T-helper 17 cell (primary cell): ENCODE measurements at regions not wholly inside any gene's neighbourhood (a gene's known extent, or its start where the extent isn't known, plus 50 kb on each side); places are given as distances from the start of the nearest gene placed in this dataset.
"Not testable (repeated sequence)": the region's sequence is repeated elsewhere in the genome, so short reads cannot be mapped to it uniquely, and the experiment has no call there.

ENCODE experiments used
- ATAC-seq: fragments of 150-1000 bp; cut with Tn5 transposase; 2 replicates; pipeline ENCODE4 v1.10.0; 2021; ENCODE audit warnings: mild to moderate bottlenecking, moderate library complexity
- DNase-seq, 3 donors: peaks; one replicate each; pipeline versions ENCODE4 v3.0.0 to v3.0.0-alpha.2; 2020 to 2021
- H3K9me3 ChIP-seq: one replicate; pipeline ENCODE4 v1.7.0; 2013; ENCODE audit warnings: low read length, mild to moderate bottlenecking; ENCODE audit not compliant: control insufficient read depth, poor library complexity, severe bottlenecking
- H3K27ac Mint-ChIP-seq: one replicate; pipeline ENCODE4 v1.8.0; 2022; ENCODE audit warnings: mild to moderate bottlenecking, moderate library complexity, mixed read lengths
- H3K27me3 Mint-ChIP-seq: one replicate; pipeline ENCODE4 v1.8.0; 2022; ENCODE audit warnings: mixed read lengths
- H3K36me3 Mint-ChIP-seq: one replicate; pipeline ENCODE4 v1.8.0; 2022; ENCODE audit warnings: low read depth, mixed read lengths
- H3K4me1 Mint-ChIP-seq: one replicate; pipeline ENCODE4 v1.8.0; 2022; ENCODE audit warnings: mild to moderate bottlenecking, mixed read lengths
- H3K4me3 Mint-ChIP-seq: one replicate; pipeline ENCODE4 v1.8.0; 2022; ENCODE audit warnings: mild to moderate bottlenecking, moderate library complexity, mixed read lengths

DNA sequence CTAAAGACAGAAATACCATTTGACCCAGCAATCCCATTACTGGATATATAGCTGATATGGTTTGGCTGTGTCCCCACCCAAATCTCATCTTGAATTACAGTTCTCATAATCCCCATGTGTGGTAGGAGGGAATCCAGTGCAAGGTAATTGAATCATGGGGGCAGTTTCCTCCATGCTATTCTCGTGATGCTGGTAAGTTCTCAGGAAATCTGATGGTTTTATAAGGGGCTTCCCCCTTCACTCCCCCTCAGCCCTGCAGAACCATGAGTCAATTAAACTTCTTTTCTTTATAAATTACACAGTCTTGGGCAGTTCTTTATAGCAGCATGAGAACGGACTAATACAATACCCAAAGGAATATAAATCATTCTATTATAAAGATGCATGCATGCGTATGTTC, 184.6 kb upstream of the NR3C1 start:
- H3K9me3 ChIP-seq, H3K36me3 Mint-ChIP-seq, H3K4me3 Mint-ChIP-seq, ATAC-seq, H3K4me1 Mint-ChIP-seq, H3K27me3 Mint-ChIP-seq, H3K27ac Mint-ChIP-seq, DNase-seq: not testable (repeated sequence)

DNA sequence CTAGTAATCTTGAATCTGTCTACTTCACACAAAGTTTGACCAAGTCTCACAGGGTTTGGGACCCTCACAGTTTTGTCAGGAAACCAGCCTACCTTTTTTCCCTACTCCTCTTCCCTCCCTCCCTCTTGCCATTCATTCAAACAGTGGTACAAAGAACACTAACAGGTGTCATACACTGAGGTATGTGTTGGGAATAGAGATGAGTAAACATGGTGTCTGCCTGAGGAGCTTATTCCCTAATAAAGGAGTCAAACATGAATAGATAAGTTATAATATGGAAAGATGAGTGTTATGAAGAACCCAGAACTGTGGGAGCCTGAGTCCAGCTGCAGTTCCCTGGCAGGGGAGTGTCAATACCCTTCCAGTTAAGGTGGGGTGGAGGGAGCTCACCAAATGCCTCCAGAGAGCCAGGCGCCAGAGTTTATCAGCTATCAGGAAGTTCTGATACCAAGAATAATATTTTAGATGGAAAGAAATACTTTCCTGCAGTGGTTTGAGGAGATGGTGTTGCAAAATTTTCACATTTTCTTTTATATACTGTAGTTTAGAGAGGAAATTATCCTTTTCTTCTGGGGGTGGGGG, 183.4 kb upstream of the NR3C1 start:
- no peak for ATAC-seq

DNA sequence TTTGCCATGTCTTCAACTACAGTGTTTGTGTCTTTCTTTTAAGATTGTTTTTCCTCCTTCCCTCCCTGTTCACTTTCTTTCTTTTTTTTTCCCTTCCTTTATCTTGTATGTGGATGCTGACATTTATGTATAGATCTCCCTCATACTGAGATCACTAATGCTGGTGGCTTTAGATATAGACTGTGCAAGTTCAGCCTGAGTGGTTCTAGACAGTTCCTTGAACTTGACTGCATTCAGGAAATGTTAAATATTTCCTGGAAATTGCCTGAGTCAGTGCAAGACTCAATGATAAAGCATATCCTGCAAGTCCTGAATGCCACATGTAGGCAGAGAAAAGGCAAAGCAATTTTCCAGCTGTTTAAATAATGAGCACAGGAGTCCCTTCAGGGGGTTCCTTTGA, 182.5 kb upstream of the NR3C1 start:
- Mint-ChIP-seq H3K4me3 (no peak overlapping the region), H3K4me1 (peaks cover 8% of the 10 kb centered on the region), H3K27me3 (peaks cover 4% of the 10 kb centered on the region), H3K27ac (no peak overlapping the region), H3K36me3 (no peaks in the 10 kb centered on the region)
- no peak for ATAC-seq
- no peaks in the 10 kb centered on the region for H3K9me3 ChIP-seq
- DNase-seq, result no peak

More for the DNA sequence above, 183.4 kb upstream of the NR3C1 start:
- Mint-ChIP-seq H3K4me1 (peaks cover 8% of the 10 kb centered on the region), H3K27me3 (peaks cover 4% of the 10 kb centered on the region), H3K4me3 (no peak overlapping the region), H3K27ac (no peak overlapping the region), H3K36me3 (no peaks in the 10 kb centered on the region)
- no peaks in the 10 kb centered on the region for H3K9me3 ChIP-seq
- no peak for DNase-seq

DNA sequence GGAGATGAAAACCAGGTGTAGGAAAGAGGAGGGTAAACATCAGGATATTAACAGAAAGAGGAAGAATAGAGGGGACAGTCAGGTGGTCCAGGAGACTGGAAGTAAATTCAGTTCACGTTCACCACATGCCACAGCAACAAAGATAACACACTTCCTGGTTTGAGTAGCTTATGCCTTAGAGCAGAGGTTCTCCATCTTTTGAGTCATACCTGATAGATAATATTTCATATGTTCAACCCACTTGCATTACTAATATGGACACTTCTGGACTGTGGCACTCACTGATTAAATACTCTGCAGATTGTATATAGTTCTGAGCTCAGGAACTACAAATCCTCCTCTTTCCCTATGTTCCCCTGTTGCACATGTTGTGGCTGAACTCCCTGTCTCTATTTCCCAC, 179.9 kb upstream of the NR3C1 start:
- H3K36me3 Mint-ChIP-seq, result no peaks in the 10 kb centered on the region
- H3K27ac Mint-ChIP-seq, result no peak overlapping the region
- peaks cover 8% of the 10 kb centered on the region for H3K4me1 Mint-ChIP-seq
- H3K27me3 Mint-ChIP-seq, result peaks cover 4% of the 10 kb centered on the region
- no peaks in the 10 kb centered on the region for H3K9me3 ChIP-seq
- H3K4me3 Mint-ChIP-seq, result no peak overlapping the region
- no peak for ATAC-seq
- DNase-seq, result no peak

- peaks cover 8% of the 10 kb centered on the region for H3K4me1 Mint-ChIP-seq
- H3K36me3 Mint-ChIP-seq, result no peaks in the 10 kb centered on the region
- H3K27ac Mint-ChIP-seq, result no peak overlapping the region
- no peak for ATAC-seq
- no peak for DNase-seq
- H3K4me3 Mint-ChIP-seq, result no peak overlapping the region
- peaks cover 3% of the 10 kb centered on the region for H3K27me3 Mint-ChIP-seq
- H3K9me3 ChIP-seq, result no peaks in the 10 kb centered on the region
These were observed 179.4 kb upstream of the NR3C1 start for GRCh38 chr5:143582869-143583268.

GRCh38 chr5:143582176-143582575, 178.7 kb upstream of the NR3C1 start:
- Mint-ChIP-seq H3K27me3 (no peaks in the 10 kb centered on the region), H3K36me3 (no peaks in the 10 kb centered on the region), H3K4me1 (peaks cover 8% of the 10 kb centered on the region), H3K4me3 (no peak overlapping the region), H3K27ac (no peak overlapping the region)
- DNase-seq (no peak), ATAC-seq (no peak)
- H3K9me3 ChIP-seq, result no peaks in the 10 kb centered on the region

DNA sequence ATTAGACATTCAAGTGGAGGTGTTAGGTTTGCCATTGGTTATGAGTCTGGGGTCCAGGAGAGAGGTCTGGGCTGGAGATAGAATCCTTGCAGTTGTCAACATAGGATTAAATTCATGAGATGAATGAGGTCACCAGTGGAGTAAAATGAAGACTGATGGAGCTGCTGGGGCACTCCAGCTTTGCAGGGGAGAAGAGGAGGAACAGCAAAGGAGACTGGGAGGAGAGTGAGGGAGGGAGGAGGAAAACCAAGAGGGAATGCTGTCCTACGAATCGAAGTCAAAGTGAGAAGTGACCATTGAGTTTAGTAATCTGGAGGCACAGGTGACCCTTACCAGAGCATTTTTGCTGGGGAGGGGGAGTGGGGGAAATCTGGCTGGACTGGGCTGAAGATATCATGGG, 178.2 kb upstream of the NR3C1 start:
- peaks cover 8% of the 10 kb centered on the region for H3K4me1 Mint-ChIP-seq
- DNase-seq (no peak), ATAC-seq (no peak)
- no peak overlapping the region for H3K27ac Mint-ChIP-seq
- no peak overlapping the region for H3K4me3 Mint-ChIP-seq
- H3K27me3 Mint-ChIP-seq, result no peaks in the 10 kb centered on the region
- no peaks in the 10 kb centered on the region for H3K36me3 Mint-ChIP-seq
- H3K9me3 ChIP-seq, result no peaks in the 10 kb centered on the region

DNA sequence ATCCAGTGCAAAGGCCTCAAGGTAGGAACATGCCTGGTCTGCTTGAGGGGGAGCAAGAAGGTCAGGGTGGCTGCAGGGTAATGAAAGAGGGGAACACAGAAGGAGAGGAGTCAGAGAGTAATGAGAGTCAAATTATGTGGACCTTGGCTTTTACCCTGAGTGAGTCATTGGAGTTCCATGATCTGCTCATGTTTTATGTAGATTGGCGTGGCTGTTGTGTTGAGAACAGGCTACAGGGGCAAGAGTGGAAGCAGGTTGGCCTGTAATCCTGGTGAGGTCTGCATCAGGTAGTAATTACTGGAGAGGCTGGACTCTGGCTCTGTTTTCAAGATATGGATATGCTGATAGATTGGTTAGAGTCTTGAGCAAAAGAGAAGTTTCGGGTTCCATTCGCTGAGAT, 177.7 kb upstream of the NR3C1 start:
- H3K27me3 Mint-ChIP-seq, result no peaks in the 10 kb centered on the region
- H3K27ac Mint-ChIP-seq, result no peak overlapping the region
- peaks cover 7% of the 10 kb centered on the region for H3K4me1 Mint-ChIP-seq
- H3K9me3 ChIP-seq, result no peaks in the 10 kb centered on the region
- no peak for ATAC-seq
- no peaks in the 10 kb centered on the region for H3K36me3 Mint-ChIP-seq
- H3K4me3 Mint-ChIP-seq, result no peak overlapping the region
- no peak for DNase-seq

DNA sequence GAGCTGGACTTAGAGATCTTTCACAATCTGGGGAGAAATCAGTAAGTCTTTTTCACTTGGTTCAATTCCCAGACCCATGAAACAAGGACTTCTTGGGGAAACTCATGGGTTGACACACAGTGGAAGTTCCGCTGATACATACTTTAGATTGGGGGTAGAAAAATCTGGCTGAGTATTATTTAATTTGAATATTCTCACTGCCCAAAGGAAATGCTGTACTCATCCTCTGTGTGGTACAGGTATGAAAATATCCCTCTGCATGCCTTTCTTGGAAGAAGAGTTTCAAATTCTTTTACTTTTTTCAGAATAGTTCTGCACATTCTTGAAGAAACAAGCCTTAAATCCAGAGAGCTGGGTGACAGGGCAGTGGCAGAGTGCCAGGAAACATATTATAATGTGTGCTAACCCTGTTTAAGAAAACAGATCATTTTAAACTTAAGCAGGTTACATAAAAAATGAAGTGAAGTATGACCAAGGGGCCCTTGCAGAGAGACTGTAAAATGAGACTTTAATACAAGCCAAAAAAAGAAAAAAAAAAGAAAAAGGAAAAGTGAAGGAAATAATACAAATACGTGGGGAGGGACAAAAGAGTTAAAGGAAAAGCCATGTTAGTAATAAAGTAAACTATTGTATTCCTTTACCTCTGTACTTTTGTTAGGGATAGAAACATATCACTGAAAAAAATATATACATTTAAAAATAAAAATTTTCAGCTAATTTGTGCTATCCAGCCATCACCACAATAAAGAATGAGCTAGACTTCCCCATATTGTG, 173.4 kb upstream of the NR3C1 start:
- Mint-ChIP-seq H3K27ac (no peak overlapping the region), H3K4me1 (peaks cover under 1% of the 10 kb centered on the region), H3K4me3 (no peak overlapping the region), H3K36me3 (no peaks in the 10 kb centered on the region), H3K27me3 (no peaks in the 10 kb centered on the region)
- DNase-seq (no peak), ATAC-seq (no peak)
- no peaks in the 10 kb centered on the region for H3K9me3 ChIP-seq

GRCh38 chr5:143575286-143575685, 171.8 kb upstream of the NR3C1 start:
- Mint-ChIP-seq H3K27me3 (peaks cover 7% of the 10 kb centered on the region), H3K27ac (no peak overlapping the region), H3K36me3 (no peaks in the 10 kb centered on the region), H3K4me3 (no peak overlapping the region), H3K4me1 (no peaks in the 10 kb centered on the region)
- no peaks in the 10 kb centered on the region for H3K9me3 ChIP-seq
- no peak for DNase-seq
- ATAC-seq, result no peak

DNA sequence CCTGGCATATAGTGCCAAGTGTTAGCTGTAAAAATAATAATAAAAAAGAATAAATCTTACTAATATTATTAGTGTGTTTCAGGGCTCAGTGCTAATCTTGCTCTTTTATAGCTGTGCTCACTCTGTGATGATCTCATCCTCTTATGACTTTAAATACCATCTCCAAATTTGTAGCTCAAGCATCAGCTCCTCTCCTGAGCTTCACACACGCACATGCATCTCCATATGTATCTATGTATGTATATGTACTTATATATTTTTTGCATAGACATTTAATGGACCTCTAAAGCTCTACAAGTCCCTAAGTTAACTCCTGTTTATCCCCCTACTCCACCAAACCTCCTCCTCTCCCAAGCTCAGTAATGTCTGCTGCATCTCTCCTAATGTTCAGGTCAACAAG, 170.8 kb upstream of the NR3C1 start:
- H3K9me3 ChIP-seq, result no peaks in the 10 kb centered on the region
- H3K27me3 Mint-ChIP-seq, result peaks cover 13% of the 10 kb centered on the region
- DNase-seq (no peak), ATAC-seq (no peak)
- H3K36me3 Mint-ChIP-seq, result no peaks in the 10 kb centered on the region
- no peak overlapping the region for H3K27ac Mint-ChIP-seq
- H3K4me3 Mint-ChIP-seq, result no peak overlapping the region
- no peaks in the 10 kb centered on the region for H3K4me1 Mint-ChIP-seq

DNA sequence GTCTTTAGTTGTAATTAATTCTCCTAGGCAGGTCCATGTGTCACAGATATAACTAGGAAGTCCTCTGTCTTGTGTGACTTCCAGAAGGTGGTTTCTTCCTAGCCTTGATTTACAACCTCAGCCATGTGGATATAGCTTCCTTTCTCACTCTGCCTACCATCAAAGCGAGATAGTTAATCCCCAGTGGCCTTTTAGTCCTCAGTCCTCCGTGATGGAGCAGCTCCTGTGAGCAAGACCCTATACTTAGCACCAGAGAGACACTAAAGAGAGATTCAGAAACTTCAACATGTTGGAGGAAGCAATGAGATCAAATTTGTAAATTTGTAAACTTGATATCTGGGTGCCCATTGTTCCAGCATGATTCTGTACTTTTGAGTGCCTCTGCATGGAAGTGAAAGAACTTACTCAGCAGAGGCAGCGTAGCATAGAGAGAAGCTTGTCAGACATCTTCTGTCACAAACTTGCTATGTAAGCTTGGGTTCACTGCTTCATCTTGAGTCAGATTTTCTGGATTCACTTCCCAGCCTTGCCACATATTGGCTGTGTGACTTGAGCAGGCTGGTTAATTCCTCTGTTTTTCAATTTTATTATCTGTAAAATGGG, 170.2 kb upstream of the NR3C1 start:
- Mint-ChIP-seq H3K27ac (no peak overlapping the region), H3K27me3 (peaks cover 13% of the 10 kb centered on the region), H3K4me1 (no peaks in the 10 kb centered on the region), H3K36me3 (no peaks in the 10 kb centered on the region), H3K4me3 (no peak overlapping the region)
- DNase-seq, result no peak
- no peak for ATAC-seq
- no peaks in the 10 kb centered on the region for H3K9me3 ChIP-seq

GRCh38 chr5:143572671-143573070, 169.2 kb upstream of the NR3C1 start:
- no peaks in the 10 kb centered on the region for H3K36me3 Mint-ChIP-seq
- no peak overlapping the region for H3K27ac Mint-ChIP-seq
- DNase-seq, result no peak
- ATAC-seq, result no peak
- H3K4me1 Mint-ChIP-seq, result no peaks in the 10 kb centered on the region
- no peak overlapping the region for H3K4me3 Mint-ChIP-seq
- no peaks in the 10 kb centered on the region for H3K9me3 ChIP-seq
- H3K27me3 Mint-ChIP-seq, result peaks cover 13% of the 10 kb centered on the region
